ENCODE measurements at regions not wholly inside any gene's neighbourhood (a gene's known extent, or its start where the extent isn't known, plus 50 kb on each side); places are given as distances from the start of the nearest gene placed in this dataset.

DNA sequence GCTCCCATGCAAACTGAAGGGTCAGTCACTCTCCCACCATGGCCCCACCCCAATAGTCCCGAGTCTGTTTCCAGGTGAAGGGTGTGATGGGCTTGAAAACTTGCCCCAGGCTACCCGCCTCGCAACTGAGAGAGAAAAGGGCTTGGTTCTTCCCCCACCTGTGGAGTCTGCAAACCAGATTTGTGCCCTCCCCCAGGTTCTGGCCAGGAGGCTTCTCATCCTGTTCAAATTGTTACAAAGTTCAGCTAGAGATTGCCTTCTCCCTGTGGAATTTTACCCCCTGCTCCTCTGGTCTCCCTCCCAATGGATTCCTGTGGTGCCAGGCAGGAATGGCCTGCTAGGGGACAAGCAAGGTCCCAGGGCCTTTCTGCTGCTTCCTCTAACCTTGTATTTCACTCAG, 93.1 kb upstream of the ACO1 start:
- no peak for DNase-seq
- Histone ChIP-seq H3K4me1 (no peaks in the 10 kb centered on the region), H3K9me3 (no peaks in the 10 kb centered on the region), H3K4me3 (ENCODE audit: low read depth, low read length) (no peak overlapping the region), H3K36me3 (no peaks in the 10 kb centered on the region), H3K27me3 (no peaks in the 10 kb centered on the region)
- TF ChIP-seq CTCF (IDR thresholded peaks at IDR 0.05; ENCODE audit: low read depth, low read length): no peak

DNA sequence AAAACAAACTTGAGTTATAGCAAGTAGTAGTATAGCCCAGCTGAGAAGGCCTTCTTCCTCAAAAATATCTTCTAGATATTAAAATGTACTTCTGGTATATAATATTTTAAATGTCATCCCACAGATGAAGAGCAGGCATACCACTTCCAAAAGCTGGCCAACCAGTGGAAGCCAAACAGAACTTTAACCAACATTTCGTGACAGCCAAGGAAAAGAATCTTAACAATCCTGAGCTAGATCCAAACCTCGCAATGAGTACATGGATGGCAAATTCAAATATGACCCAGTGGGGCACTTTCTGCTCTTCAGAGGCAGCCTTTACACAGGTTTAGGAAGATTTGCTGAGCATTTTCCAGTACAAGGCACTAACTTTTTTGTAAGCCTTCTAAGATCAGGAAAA, 91.8 kb upstream of the ACO1 start:
- no peak for DNase-seq
- Histone ChIP-seq H3K4me3 (ENCODE audit: low read depth, low read length) (no peak overlapping the region), H3K4me1 (no peaks in the 10 kb centered on the region), H3K36me3 (no peaks in the 10 kb centered on the region), H3K27me3 (no peaks in the 10 kb centered on the region), H3K9me3 (no peaks in the 10 kb centered on the region)
- TF ChIP-seq CTCF (IDR thresholded peaks at IDR 0.05; ENCODE audit: low read depth, low read length): no peak

DNA sequence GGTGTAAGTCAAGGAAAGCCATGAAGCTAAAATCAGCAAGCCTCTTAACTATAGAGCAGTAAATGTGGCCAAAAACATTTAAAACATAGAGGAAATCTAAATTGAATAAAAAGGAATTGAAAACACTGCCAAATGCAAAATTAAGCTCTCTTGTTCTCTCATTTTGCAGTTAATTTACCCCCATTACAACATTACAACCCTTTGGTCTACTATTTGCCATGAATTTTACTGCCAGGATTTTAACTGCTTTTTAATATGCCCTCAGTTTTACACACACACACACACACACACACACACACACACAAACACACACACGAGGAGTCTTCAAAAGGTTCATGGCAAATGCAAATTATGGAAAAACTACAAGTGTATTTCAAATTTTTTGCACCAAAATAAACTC, 91.4 kb upstream of the ACO1 start:
- Histone ChIP-seq H3K4me1 (no peaks in the 10 kb centered on the region), H3K36me3 (no peaks in the 10 kb centered on the region), H3K9me3 (no peaks in the 10 kb centered on the region), H3K4me3 (ENCODE audit: low read depth, low read length) (no peak overlapping the region), H3K27me3 (no peaks in the 10 kb centered on the region)
- no peak for DNase-seq
- no peak for TF ChIP-seq CTCF (IDR thresholded peaks at IDR 0.05; ENCODE audit: low read depth, low read length)

- Histone ChIP-seq H3K9me3 (no peaks in the 10 kb centered on the region), H3K36me3 (no peaks in the 10 kb centered on the region), H3K27me3 (no peaks in the 10 kb centered on the region), H3K4me1 (no peaks in the 10 kb centered on the region), H3K4me3 (ENCODE audit: low read depth, low read length) (no peak overlapping the region)
- TF ChIP-seq CTCF (IDR thresholded peaks at IDR 0.05; ENCODE audit: low read depth, low read length): no peak
- no peak for DNase-seq
Observed at GRCh38 chr9:32294106-32294505, 90.3 kb upstream of the ACO1 start.

DNA sequence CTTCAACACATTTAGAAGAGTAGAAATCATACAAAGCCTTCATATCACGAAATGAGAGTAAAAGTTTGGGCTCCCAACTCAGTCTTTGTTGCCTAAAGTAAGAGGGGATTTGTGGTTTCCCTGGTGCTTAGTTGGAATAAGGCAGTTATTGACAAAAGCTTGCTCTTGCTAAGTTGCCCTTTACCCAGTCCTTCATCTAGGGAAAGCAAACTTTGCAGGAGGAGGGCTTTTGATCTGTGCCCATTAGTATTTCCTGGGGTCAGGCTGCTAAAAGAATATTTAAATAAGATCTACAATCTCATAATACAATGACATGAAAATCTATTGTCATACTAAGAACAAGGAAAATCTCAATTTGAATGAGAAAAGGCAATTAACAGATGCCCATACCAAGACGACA, 84.1 kb upstream of the ACO1 start:
- Histone ChIP-seq H3K36me3 (no peaks in the 10 kb centered on the region), H3K4me3 (ENCODE audit: low read depth, low read length) (no peak overlapping the region), H3K4me1 (no peaks in the 10 kb centered on the region), H3K27me3 (no peaks in the 10 kb centered on the region), H3K9me3 (no peaks in the 10 kb centered on the region)
- no peak for DNase-seq
- TF ChIP-seq CTCF (IDR thresholded peaks at IDR 0.05; ENCODE audit: low read depth, low read length): no peak

- no peaks in the 10 kb centered on the region for H3K36me3 ChIP-seq
- H3K27me3 ChIP-seq: no peaks in the 10 kb centered on the region
- DNase-seq: no peak
- no peak overlapping the region for H3K4me3 ChIP-seq (ENCODE audit: low read depth, low read length)
- no peak for TF ChIP-seq CTCF (IDR thresholded peaks at IDR 0.05; ENCODE audit: low read depth, low read length)
- no peaks in the 10 kb centered on the region for H3K4me1 ChIP-seq
- no peaks in the 10 kb centered on the region for H3K9me3 ChIP-seq
Observed at GRCh38 chr9:32304495-32304894, 79.9 kb upstream of the ACO1 start.
